Right renal pelvis (tissue), 4 donors: ENCODE measurements at regions not wholly inside any gene's neighbourhood (a gene's known extent, or its start where the extent isn't known, plus 50 kb on each side); places are given as distances from the start of the nearest gene placed in this dataset.

Experiments used
- DNase-seq, 4 donors: peaks; one replicate each; pipeline ENCODE4 v3.0.0-alpha.2; 2013; ENCODE audit warnings: low read depth in 4 of 4, low spot score in 3 of 4, missing footprints in 1 of 4

DNA sequence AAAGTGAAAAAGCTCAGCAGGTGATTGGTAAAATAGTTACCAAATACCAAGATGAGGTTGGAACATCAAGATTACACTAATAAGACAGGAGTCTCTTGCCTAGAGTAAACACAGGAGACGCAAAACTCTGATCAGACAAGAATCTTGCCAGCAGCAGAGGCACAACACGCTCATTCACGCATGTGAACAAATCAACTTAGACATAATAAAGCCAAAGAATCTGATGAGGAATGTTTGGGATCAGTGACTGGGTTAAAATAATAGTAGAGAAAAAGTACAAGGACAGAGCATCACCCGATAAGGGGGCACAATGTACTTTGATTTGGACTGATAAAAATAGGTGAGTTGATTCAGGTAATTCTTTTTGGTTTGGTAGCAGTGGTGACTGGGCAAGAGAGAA, 159.5 kb upstream of the GRIP1 start:
- DNase-seq = no peak

DNA sequence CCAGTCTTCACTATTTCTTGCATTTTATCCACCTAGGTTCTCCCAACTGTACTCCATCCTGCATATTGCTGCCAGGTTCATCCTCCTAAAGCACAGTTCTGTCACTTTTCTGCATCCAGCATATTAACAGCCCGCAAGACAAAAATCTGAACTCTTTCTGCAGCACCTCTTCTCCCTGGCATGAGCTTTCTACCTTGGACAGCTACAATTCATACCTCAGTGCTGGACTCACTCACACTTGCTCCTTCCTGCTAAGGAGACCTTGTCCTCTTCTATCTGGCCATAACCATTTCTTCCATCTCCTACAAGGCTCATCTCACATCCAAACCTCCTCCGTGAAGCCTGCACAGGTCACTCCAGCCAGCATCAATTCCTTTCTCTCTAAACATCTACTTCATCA, 170.1 kb upstream of the GRIP1 start:
- no peak for DNase-seq

GRCh38 chr12:66851134-66851533, 172.3 kb upstream of the GRIP1 start:
- no peak for DNase-seq

GRCh38 chr12:66852091-66852490, 173.2 kb upstream of the GRIP1 start:
- DNase-seq = no peak

DNA sequence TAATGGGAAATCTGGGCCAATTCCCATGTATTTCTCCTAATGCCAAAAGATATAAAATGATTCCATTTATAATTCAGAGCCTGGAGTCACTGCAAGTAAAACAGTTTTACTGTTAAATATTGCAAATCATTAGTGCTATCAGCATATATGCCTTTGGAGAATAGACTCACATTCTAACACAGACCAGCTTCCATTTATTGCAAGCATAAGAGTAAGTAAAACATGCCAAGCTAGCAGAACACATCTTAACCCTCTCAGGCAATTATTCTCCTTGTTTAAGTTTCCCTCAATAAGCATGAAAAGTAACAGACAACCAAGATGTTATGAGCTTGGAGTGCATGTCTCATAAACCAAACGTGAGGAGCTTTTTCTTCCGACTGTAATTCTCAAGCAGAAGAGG, 173.9 kb upstream of the GRIP1 start:
- DNase-seq = no peak

DNA sequence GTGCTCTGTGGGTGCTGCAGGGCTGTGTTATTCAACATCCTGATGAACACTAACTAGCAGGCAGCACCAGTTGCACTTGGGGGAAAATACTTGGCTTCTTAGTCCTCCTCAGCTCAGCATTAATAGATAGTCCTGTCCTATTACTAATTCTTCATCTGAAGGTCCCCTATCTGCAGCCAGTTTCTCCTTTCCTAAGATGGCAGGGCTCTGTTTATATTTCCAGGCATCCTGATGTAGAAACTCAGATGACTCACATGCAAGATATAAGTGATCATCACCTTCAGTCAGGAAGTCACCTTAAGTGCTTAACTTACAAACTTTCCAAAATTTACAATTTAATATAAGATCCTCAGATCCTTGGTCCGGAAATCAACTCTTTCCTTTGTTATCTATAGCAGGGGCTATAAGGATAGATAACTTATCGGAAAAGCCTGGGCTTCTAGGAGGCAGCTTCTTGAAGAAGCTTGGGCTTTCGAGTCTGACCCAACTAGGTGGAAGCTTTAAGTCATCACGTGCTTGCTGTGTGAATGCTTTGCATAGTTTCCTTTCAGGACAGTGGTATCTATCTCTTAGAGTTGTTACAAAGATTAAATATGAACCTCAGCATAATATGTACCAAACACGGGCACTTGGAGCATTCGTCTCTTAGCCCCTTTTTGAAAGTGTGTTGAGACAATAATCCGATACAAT, 181.0 kb upstream of the GRIP1 start:
- no peak for DNase-seq

DNA sequence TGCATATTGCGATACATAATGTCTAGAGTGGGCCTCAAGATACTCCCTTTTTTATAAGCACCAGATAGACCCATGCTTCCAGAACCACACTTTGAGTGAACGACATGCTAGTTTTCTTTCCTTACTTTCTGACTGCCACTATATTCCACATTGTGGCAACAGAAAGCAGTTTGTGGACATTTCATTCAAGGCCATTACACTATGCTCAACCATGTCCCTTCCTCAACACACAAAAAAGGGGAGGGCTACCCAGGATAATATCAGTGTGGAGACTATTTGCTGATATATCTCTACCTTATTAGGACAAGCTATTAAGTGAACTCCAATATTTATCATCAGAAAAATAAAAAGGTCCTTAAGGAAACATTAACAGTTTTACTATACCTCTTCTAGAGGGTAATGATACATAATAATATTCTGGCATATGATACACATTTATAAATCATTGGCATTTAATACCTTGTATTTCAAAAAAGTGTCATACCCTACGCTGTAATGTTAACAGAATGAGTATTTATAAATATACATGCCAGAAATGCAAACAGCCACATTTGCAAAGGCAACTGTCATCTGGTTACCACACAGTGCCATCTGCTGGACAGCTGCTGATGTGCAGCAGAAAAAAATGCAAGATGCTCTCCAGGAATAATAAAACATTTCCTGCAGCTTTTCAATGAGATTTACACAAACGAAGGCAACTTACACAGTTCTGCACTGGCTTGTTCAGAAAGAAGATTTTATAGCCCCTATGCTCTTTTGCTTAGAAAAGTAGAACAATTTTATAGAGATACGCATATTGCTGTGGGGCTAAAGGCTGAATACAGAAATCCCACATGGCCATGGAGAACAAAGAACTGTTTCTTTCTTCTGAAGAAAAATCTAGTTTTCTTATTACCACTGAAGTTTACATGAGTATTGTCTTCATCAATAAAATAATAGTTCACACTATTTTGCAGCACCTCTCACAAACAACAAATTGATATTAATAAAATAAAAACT, 182.2 kb upstream of the GRIP1 start:
- peak; percentile 57 to 71 (median 70) for DNase-seq

GRCh38 chr12:66862356-66862985, 183.6 kb upstream of the GRIP1 start:
- DNase-seq = no peak

GRCh38 chr12:66863276-66863675, 184.4 kb upstream of the GRIP1 start:
- DNase-seq = no peak

- no peak for DNase-seq
Observed at GRCh38 chr12:66877925-66878324, 199.0 kb upstream of the GRIP1 start.

DNA sequence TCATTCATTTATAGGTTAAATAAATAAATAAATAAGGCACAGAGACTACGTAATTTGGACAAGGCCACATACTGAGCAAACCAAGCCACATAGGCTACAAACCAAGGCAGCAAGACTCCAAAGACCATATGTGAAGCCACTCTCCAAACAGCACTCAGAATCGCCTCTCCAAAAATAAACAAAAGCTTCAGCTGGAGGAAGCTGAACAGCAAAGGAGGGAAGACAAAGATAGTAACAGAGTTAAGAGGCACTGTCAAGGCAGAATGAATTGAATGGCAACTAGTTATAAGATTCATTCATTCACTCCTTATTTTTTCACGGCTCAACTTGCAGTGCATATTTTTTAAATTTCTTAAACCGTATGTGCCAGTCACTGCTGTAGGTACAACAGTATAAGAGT, 200.5 kb upstream of the GRIP1 start:
- DNase-seq = no peak

DNA sequence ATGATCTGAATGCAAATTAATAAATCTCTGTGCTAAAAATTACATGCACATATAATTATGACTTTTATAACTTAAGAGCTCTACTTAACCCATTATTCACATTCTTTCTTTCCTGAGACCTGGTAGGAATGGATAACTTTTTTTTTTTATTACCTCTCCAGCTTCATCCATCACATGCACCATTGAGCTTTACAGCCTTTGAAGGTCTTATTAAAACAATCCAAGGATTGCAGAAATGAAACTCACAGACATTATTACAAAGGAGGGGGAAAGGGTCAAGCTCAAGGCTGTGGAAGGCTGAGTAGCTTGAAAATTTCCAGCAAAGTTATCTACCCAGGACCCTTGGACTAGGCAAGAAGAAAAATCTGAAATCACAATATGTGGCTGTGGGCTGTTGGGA, 202.5 kb upstream of the GRIP1 start:
- DNase-seq = no peak

GRCh38 chr12:66884091-66884490, 205.2 kb upstream of the GRIP1 start:
- no peak for DNase-seq

DNA sequence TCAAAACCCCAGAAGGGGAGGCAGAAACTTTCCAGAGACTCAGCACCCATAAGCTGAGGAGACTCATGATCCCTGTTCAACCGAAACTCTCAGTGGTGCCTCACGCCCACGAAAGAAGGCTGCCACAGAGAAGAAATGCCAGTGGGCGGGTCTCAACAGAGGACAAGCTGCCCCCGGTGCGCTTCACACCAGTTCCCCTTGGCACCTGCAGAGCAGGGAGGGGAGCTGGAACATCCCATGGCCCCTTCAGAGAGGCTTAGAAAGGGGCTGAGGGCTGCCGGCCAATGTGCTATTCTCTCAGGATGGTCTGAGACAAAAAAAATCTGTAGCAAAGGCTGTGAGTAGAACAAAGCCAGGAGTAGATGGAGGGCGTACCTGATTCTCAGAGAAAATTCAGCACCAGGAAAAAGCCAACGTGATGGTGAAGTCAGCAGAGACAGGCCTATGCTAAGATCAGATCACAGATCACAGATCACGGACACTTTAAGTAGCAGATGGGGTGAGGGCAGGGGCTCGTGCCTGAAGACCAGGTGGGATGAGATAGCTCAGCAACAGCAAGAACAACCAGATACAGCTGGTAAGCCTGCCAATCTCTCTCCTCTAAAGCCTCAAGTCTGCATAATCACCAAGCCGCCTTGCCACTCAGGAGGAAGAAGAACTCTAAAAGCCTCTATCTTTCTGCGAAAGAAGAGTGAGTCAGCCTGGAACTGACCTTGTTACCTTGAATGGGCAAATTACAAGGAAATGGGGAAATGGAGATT, 206.4 kb upstream of the GRIP1 start:
- no peak for DNase-seq

DNA sequence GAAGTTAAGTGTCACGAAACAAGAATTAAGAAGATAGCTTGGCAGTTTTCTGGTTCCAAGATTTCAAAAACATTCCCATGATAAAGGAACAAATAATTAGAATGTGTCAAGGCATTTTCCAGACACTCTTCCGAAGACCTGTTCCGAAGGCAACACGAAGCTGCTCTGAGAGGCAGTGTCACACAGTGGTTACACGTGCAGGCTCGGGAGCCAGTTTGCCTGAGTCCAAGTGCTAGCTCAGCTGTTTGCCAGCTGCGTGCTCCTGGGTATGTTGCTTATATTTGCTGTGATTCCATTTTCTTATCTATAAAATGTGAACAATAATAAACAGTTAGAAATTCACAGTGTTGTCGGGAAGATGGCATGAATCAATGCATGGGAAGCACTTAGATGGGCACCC, 217.9 kb upstream of the GRIP1 start:
- no peak for DNase-seq

- DNase-seq = no peak
Observed at GRCh38 chr12:66898700-66899469, 220.0 kb upstream of the GRIP1 start.

DNA sequence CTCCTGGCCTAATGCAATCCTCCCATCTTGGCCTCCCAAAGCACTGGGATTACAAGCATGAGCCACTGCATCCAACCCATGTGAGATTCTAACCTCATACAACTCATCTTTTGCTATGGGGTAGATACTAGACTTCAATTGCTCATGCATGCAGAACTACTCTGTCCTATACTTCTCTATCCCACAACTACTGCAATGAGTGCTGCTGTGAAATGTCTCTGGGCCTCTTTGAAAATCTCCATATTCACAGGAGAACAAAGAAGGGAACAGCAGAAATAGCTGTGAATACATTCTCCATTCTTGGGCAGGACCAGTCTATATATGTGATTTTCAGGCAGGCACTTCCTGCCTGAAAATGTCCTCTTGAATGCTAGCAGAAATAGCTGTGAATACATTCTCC, 220.7 kb upstream of the GRIP1 start:
- no peak for DNase-seq

- no peak for DNase-seq
Observed at GRCh38 chr12:66900616-66901015, 221.7 kb upstream of the GRIP1 start.

DNA sequence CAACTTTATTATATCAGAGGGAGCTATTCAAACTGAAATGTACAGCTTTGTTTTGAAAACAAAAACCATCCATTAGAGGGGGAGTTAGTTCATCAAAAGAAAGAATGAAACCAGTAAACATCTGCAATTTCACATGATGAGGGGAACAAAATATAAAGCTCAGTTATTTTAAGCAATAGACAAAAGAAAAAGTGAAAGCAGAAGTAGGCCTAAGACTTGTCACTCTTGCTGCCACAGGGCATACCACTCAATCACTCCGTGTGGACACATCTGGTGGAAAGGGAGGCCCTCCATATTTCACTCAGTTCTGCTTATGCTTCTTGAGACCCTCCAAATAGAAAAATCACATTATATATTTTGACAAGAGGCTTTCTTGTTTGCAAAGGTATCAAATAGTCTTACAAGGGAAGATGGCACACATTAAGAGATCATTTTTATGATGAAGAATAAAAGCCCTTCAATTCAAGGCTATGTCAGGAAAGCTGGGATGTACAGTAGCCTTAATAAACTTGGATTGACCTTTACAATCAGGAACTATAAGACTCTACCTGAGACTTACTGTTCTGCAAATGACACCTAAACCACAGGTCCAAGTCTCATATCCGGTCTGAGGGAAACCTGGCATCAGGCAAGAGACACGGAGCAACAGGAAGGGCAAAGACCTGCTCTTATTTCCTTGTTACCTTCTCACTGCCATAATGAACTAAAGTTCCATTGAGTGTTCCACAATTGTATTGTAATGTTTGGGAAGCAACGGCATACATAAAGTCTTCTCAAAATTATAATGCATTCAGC, 222.5 kb upstream of the GRIP1 start:
- no peak for DNase-seq
